Testis (tissue), 2 donors: ENCODE measurements at regions not wholly inside any gene's neighbourhood (a gene's known extent, or its start where the extent isn't known, plus 50 kb on each side); places are given as distances from the start of the nearest gene placed in this dataset.

Experiments
- DNase-seq: peaks from one replicate; pipeline ENCODE4 v3.0.0-alpha.2; 2019
- H3K27ac ChIP-seq, 2 donors: fragments of 200-600 bp; sonication (generic); one replicate each; pipeline ENCODE4 v1.5.1; 2019
- H3K27me3 ChIP-seq: fragments of 200-600 bp; sonication (generic); one replicate; pipeline ENCODE4 v1.5.1; 2019
- H3K36me3 ChIP-seq: fragments of 200-600 bp; sonication (generic); one replicate; pipeline ENCODE4 v1.5.1; 2017; ENCODE audit warnings: low read depth; ENCODE audit errors: missing control alignments
- H3K4me1 ChIP-seq: fragments of 200-600 bp; sonication (generic); one replicate; pipeline ENCODE4 v1.5.1; 2019
- H3K4me3 ChIP-seq, 2 donors: fragments of 200-600 bp; sonication (generic); one replicate each; pipeline ENCODE4 v1.5.1; 2017 to 2019
- H3K9me3 ChIP-seq: fragments of 200-600 bp; sonication (generic); one replicate; pipeline ENCODE4 v1.5.1; 2017
- POLR2A ChIP-seq: fragments of 450-650 bp; IDR thresholded peaks from one replicate; pipeline ENCODE4 v1.6.1; 2017; ENCODE audit warnings: antibody characterized with exemption, mild to moderate bottlenecking, moderate library complexity
- WGBS, 2 donors: methylation state at CpG; one replicate each; pipeline ENCODE4 v1.1.5; 2018; 5-methylcytosine and 5-hydroxymethylcytosine counted together
- intact Hi-C: fragments of 100-400 bp; cut with DNase I; formaldehyde crosslinking; loops from one replicate; pipeline ENCODE4 v1.15.1; 2023; ENCODE audit warnings: low total_unique reads
- TF ChIP-seq, protein P1 (sequence below), 3 experiments: fragments of 450-650 bp in 2 of 3; fragments of 200-600 bp in 1 of 3; sonication (generic) in 1 of 3; IDR thresholded peaks; one replicate each; pipeline ENCODE4 v1.5.1; 2016 to 2019; ENCODE audit warnings: antibody characterized with exemption in 3 of 3, mild to moderate bottlenecking in 2 of 3, moderate library complexity in 1 of 3

DNA sequence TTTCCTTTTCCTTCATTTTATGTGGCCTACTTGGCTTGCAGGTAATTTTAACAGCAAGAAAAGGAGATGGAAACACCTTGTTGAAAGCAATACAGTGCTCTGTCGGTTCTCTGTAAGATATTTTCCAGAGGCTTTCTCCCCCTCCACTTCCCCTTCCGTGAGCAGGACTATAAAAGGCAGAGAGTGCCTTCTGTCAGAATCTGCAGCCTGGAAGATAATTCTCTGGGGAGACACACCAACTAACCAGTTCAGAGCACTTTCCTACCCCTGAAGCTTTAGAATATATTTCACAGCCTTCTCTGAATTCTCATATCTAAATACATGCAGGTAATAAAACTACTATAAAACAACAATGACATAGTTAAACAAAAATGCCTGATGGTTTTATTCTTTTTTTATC lies 141.1 kb downstream of the IDS start:
- no peaks in the 10 kb centered on the region for H3K9me3 ChIP-seq
- intact Hi-C loops = no loop called here
- 19 to 22% methylated on average over 2 of the region's 2 CpGs for WGBS, 2 donors
- DNase-seq = no peak
- no peak overlapping the region for H3K4me3 ChIP-seq
- no peak overlapping the region for H3K27ac ChIP-seq
- no peaks in the 10 kb centered on the region for H3K27me3 ChIP-seq
- TF ChIP-seq, protein P1, sequence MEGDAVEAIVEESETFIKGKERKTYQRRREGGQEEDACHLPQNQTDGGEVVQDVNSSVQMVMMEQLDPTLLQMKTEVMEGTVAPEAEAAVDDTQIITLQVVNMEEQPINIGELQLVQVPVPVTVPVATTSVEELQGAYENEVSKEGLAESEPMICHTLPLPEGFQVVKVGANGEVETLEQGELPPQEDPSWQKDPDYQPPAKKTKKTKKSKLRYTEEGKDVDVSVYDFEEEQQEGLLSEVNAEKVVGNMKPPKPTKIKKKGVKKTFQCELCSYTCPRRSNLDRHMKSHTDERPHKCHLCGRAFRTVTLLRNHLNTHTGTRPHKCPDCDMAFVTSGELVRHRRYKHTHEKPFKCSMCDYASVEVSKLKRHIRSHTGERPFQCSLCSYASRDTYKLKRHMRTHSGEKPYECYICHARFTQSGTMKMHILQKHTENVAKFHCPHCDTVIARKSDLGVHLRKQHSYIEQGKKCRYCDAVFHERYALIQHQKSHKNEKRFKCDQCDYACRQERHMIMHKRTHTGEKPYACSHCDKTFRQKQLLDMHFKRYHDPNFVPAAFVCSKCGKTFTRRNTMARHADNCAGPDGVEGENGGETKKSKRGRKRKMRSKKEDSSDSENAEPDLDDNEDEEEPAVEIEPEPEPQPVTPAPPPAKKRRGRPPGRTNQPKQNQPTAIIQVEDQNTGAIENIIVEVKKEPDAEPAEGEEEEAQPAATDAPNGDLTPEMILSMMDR (IDR thresholded peaks at IDR 0.05) = no peak
- TF ChIP-seq POLR2A = no peak
- H3K36me3 ChIP-seq = no peaks in the 10 kb centered on the region
- H3K4me1 ChIP-seq = no peaks in the 10 kb centered on the region

DNA sequence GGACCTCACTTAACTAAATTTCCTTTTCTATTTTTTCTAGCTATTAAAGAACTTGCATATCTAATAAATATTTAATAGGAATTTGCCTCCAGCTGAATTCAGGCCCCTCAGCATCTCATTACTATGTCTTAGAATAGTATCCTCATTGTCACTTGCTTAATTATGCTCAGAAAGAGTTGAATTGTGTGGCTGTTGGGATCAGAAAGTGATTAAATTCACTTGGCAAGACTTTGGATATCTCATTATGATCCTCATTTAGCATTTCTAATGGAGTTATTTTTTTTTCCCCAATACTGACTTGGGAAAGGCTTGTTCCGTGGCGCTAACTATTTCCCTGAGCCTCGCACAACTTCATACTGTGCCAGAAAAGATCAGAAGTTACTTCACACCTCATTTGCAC lies 158.8 kb downstream of the IDS start:
- no peak overlapping the region for H3K4me3 ChIP-seq
- H3K9me3 ChIP-seq = no peaks in the 10 kb centered on the region
- TF ChIP-seq, protein P1 (IDR thresholded peaks at IDR 0.05) = no peak
- no peak for TF ChIP-seq POLR2A
- H3K27ac ChIP-seq = no peak overlapping the region
- intact Hi-C loops = no loop called here
- no peaks in the 10 kb centered on the region for H3K4me1 ChIP-seq
- no peaks in the 10 kb centered on the region for H3K27me3 ChIP-seq
- 44 to 62% methylated on average over 3 of the region's 3 CpGs for WGBS, 2 donors
- DNase-seq = no peak
- H3K36me3 ChIP-seq = no peaks in the 10 kb centered on the region

DNA sequence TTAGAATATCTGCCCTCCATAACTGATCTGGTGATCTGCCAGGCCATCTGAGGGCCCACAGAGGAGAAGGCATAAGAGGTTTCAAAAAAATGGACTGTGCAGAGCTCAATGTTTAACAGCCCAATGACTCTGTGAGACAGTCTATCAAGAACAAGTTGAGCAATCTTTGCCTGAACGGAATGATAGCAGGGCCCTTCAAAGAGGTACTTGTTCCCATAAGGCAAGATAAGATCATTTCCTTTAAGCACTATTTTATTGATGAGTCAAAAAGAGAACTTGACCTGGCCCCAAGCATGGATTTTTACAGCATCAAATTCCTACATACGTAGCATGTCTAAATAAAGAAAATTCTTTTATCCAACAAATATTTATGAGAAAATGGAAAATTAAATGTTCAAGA lies 182.8 kb downstream of the IDS start:
- 54% methylated on average over 2 of the region's 2 CpGs for WGBS, 2 donors
- Histone ChIP-seq H3K4me1 (no peaks in the 10 kb centered on the region), H3K36me3 (no peaks in the 10 kb centered on the region), H3K27ac (no peak overlapping the region), H3K4me3 (no peak overlapping the region), H3K9me3 (no peaks in the 10 kb centered on the region), H3K27me3 (no peaks in the 10 kb centered on the region)
- TF ChIP-seq, protein P1 (IDR thresholded peaks at IDR 0.05) = no peak
- TF ChIP-seq POLR2A = no peak
- no peak for DNase-seq
- intact Hi-C loops = no loop called here

DNA sequence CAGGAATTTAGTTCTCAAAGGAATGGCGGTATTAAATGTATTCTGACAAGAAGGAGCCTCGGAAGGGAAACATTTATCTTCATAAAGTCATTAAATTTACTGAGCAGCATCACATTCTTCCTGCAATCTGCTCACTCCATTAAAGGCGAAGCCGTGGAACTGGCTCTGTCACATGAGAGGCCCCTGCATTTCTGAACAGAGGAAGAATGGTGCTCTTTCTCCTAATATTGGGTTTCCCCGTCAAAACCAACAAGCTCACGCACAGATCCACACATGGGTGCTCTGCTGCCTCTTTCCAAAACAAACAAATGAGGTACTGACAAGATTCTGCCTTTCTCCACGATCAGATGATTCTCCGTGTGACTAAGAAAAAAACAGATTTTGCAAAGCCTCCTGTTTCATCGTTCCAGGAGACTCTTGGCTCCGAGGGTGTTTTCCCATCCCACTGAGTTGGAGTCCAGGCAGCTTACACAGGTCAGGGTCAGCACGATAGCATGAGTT lies 191.2 kb downstream of the IDS start:
- Histone ChIP-seq H3K36me3 (no peaks in the 10 kb centered on the region), H3K4me3 (no peak overlapping the region), H3K27ac (no peak overlapping the region), H3K9me3 (no peaks in the 10 kb centered on the region), H3K27me3 (no peaks in the 10 kb centered on the region), H3K4me1 (no peaks in the 10 kb centered on the region)
- peak; percentile 14 for DNase-seq
- TF ChIP-seq, protein P1 (IDR thresholded peaks at IDR 0.05) = no peak
- no peak for TF ChIP-seq POLR2A
- intact Hi-C loops = no loop called here
- WGBS, 2 donors = 31 to 32% methylated on average over 11 of the region's 11 CpGs

DNA sequence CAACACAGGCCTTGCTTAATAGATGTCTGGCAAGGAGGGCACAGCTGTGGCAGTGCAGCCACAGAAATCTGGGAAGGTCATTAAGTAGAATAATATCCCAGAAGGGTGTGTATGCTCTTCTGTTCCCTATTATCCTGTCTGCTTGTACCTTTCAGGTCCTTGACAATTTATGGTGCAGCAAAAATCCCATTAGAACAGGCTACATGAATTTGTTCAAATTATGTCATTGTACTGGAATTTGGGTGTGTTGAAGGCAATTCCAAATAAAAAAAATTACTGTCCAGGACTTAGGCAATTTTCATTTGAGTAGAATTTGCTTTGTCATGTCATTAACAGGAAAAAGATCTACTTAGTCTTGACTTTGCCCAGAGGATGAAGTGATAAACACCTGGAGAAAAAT lies 192.1 kb downstream of the IDS start:
- Histone ChIP-seq H3K36me3 (no peaks in the 10 kb centered on the region), H3K9me3 (no peaks in the 10 kb centered on the region), H3K4me1 (no peaks in the 10 kb centered on the region), H3K4me3 (no peak overlapping the region), H3K27ac (no peak overlapping the region), H3K27me3 (no peaks in the 10 kb centered on the region)
- intact Hi-C loops = no loop called here
- no peak for DNase-seq
- no peak for TF ChIP-seq POLR2A
- TF ChIP-seq, protein P1 (IDR thresholded peaks at IDR 0.05) = no peak
